ENCODE measurements at regions not wholly inside any gene's neighbourhood (a gene's known extent, or its start where the extent isn't known, plus 50 kb on each side); places are given as distances from the start of the nearest gene placed in this dataset.
A peak's percentile ranks its signal among the peaks of the same experiment; 100 is the strongest.

DNA sequence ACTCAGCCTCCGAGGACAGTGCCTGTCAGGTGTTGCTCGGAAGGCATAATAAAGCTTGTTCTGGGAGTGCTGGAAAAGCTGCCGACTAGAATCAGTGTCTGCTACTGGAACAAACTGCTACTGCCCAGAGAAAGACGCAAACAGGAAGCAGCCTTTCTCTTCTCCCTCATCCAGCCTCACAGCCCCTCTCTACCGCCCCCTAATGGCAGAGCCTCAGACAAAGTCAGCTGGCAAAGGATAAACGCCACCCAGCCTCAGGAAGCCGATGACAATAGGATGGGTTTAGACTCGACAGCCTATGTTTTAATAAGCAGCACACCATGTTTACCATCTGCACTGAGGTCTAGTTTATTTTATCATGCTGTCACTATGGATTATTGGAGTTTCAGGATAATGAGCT, 169.5 kb upstream of the LYZL1 start:
- TF ChIP-seq, protein P1, sequence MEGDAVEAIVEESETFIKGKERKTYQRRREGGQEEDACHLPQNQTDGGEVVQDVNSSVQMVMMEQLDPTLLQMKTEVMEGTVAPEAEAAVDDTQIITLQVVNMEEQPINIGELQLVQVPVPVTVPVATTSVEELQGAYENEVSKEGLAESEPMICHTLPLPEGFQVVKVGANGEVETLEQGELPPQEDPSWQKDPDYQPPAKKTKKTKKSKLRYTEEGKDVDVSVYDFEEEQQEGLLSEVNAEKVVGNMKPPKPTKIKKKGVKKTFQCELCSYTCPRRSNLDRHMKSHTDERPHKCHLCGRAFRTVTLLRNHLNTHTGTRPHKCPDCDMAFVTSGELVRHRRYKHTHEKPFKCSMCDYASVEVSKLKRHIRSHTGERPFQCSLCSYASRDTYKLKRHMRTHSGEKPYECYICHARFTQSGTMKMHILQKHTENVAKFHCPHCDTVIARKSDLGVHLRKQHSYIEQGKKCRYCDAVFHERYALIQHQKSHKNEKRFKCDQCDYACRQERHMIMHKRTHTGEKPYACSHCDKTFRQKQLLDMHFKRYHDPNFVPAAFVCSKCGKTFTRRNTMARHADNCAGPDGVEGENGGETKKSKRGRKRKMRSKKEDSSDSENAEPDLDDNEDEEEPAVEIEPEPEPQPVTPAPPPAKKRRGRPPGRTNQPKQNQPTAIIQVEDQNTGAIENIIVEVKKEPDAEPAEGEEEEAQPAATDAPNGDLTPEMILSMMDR (IDR thresholded peaks at IDR 0.05) = peak in 11 of 12 donors; percentile 18 to 52 (median 35)
- TF ChIP-seq POLR2A (IDR thresholded peaks at IDR 0.05) = no peak

All from heart left ventricle (tissue), 13 donors.